K562 (cell line): ENCODE measurements at regions not wholly inside any gene's neighbourhood (a gene's known extent, or its start where the extent isn't known, plus 50 kb on each side); places are given as distances from the start of the nearest gene placed in this dataset.

Experiments used
- ATAC-seq: fragments of 200-7000 bp; cut with Tn5 transposase; 3 replicates; pipeline ENCODE4 v1.9.1; 2020; ENCODE audit warnings: moderate library complexity
- BruUV-seq: library from RNA; stranded (reverse); fragments of 400-500 nt; replicated peaks from 2 replicates; lab custom pipeline; 2021; lab: Mats Ljungman, UMichigan
- CTCF ChIA-PET: fragments of 300-600 bp; formaldehyde crosslinking; extraction: SDS; loops from one replicate; lab custom pipeline; 2021; ENCODE audit warnings: low intra/inter-chr PET ratio; lab: Yijun Ruan, JAX
- POLR2A ChIA-PET: fragments of 300-600, 350-650 bp; sonication (Branson Sonifier 250); formaldehyde crosslinking; extraction: SDS; loops from one replicate; lab custom pipeline; 2021; ENCODE audit warnings: antibody characterized with exemption, inconsistent platforms; lab: Yijun Ruan, JAX
- DNase-seq, 4 experiments: peaks; one replicate each; pipeline versions ENCODE4 v3.0.0 to v3.0.0-alpha.2; 2011 to 2018; ENCODE audit warnings: low spot score in 3 of 4, mixed read lengths in 3 of 4; ENCODE audit errors: extremely low read depth in 1 of 4
- FAIRE-seq: peaks from 2 replicates; lab custom pipeline; 2011; peaks lifted over from hg19 to GRCh38; lab: Jason Lieb, UNC
- H2AFZ ChIP-seq: 2 replicates; pipeline ENCODE4 v1.6.0; 2011; ENCODE audit warnings: low read depth, low read length, control low read depth, inconsistent platforms
- H3K27ac ChIP-seq: fragments of 200-600 bp; 3 replicates; pipeline ENCODE4 v1.8.0; 2011; ENCODE audit warnings: low read depth, mild to moderate bottlenecking, control low read depth, inconsistent platforms, low read length, moderate library complexity, mixed read lengths; ENCODE audit errors: extremely low read depth
- H3K27me3 ChIP-seq, 2 experiments: fragments of 300-600 bp in 1 of 2; 2 replicates in 1 of 2; 3 replicates in 1 of 2; pipeline versions ENCODE4 v1.6.0 to v1.8.0; 2011; ENCODE audit warnings: inconsistent platforms in 2 of 2, low read length in 2 of 2, mild to moderate bottlenecking in 1 of 2, mixed read lengths in 1 of 2, moderate library complexity in 1 of 2; ENCODE audit not compliant: control insufficient read depth in 2 of 2, insufficient read depth in 2 of 2
- H3K36me3 ChIP-seq: fragments of 300-600 bp; 3 replicates; pipeline ENCODE4 v1.8.0; 2011; ENCODE audit warnings: mild to moderate bottlenecking, low read length, inconsistent platforms; ENCODE audit not compliant: control insufficient read depth, insufficient read depth
- H3K4me1 ChIP-seq, 2 experiments: fragments of 200-600 bp in 1 of 2; replicated peaks in 1 of 2; 2 replicates in 1 of 2; 3 replicates in 1 of 2; pipeline versions ENCODE4 v1.5.1 to v1.8.0; 2011; ENCODE audit warnings: inconsistent platforms in 2 of 2, low read length in 2 of 2, mild to moderate bottlenecking in 1 of 2, mixed read lengths in 1 of 2, moderate library complexity in 1 of 2; ENCODE audit not compliant: control insufficient read depth in 2 of 2, insufficient read depth in 2 of 2
- H3K4me2 ChIP-seq: 2 replicates; pipeline ENCODE4 v1.6.1; 2011; ENCODE audit warnings: low read length, control low read depth, inconsistent platforms, mixed read lengths; ENCODE audit not compliant: insufficient read depth
- H3K4me3 ChIP-seq: fragments of 200-600 bp; sonication (generic), shearing (Covaris generic); 2 replicates; pipeline ENCODE4 v1.5.1; 2016; ENCODE audit warnings: control low read depth, inconsistent platforms
- H3K79me2 ChIP-seq: fragments of 200-600 bp; 3 replicates; pipeline ENCODE4 v1.8.0; 2011; ENCODE audit warnings: low read length, inconsistent platforms; ENCODE audit not compliant: control insufficient read depth, insufficient read depth
- H3K9ac ChIP-seq, 2 experiments: 2 replicates each; pipeline versions ENCODE4 v1.6.0 to v1.6.1; 2011; ENCODE audit warnings: low read depth in 2 of 2, low read length in 2 of 2, control low read depth in 1 of 2, inconsistent platforms in 1 of 2, mild to moderate bottlenecking in 1 of 2, mixed read lengths in 1 of 2; ENCODE audit not compliant: insufficient read depth in 1 of 2
- H3K9me1 ChIP-seq: one replicate; pipeline ENCODE4 v1.6.0; 2011; ENCODE audit warnings: inconsistent platforms, mild to moderate bottlenecking, low read length, moderate library complexity; ENCODE audit not compliant: control insufficient read depth, insufficient read depth
- H3K9me3 ChIP-seq: replicated peaks from 2 replicates; pipeline ENCODE4 v1.5.1; 2011; ENCODE audit warnings: low read depth, low read length, inconsistent platforms; ENCODE audit not compliant: control insufficient read depth, insufficient read depth
- H4K20me1 ChIP-seq: replicated peaks from 2 replicates; pipeline ENCODE4 v1.6.1; 2011; ENCODE audit warnings: low read length, inconsistent platforms, mixed read lengths; ENCODE audit not compliant: control insufficient read depth, insufficient read depth
- CBFB ChIP-seq: sonication (generic); formaldehyde crosslinking; IDR thresholded peaks from 2 replicates; pipeline ENCODE4 v1.4.0; 2020; ENCODE audit warnings: mild to moderate bottlenecking, missing genetic modification reagents
- CCNT2 ChIP-seq: IDR thresholded peaks from 2 replicates; pipeline ENCODE4 v1.6.1; 2011; ENCODE audit warnings: borderline replicate concordance, low read depth, mild to moderate bottlenecking, moderate library complexity, mixed read lengths, low read length; ENCODE audit not compliant: insufficient read length; ENCODE audit errors: extremely low read depth
- CEBPG ChIP-seq, 3 experiments: fragments of 200-800 bp in 1 of 3; sonication (Bioruptor generic) in 1 of 3; sonication (generic) in 1 of 3; formaldehyde crosslinking in 1 of 3; IDR thresholded peaks in 2 of 3; conservative IDR thresholded peaks in 1 of 3; 2 replicates each; pipeline versions ENCODE4 v1.6.1 to v1.8.0; 2016 to 2022; ENCODE audit warnings: missing compliant biosample characterization in 2 of 3, missing genetic modification characterization in 2 of 3, mild to moderate bottlenecking in 1 of 3, missing genetic modification reagents in 1 of 3
- FOXA3 ChIP-seq, 2 experiments: fragments of 450-650 bp in 1 of 2; sonication (generic) in 1 of 2; formaldehyde crosslinking; IDR thresholded peaks in 1 of 2; conservative IDR thresholded peaks in 1 of 2; 2 replicates each; pipeline versions ENCODE4 v1.4.0 to v1.8.0; 2020 to 2022; ENCODE audit warnings: mild to moderate bottlenecking in 2 of 2, missing genetic modification reagents in 1 of 2
- GATA2 ChIP-seq: sonication (generic); formaldehyde crosslinking; IDR thresholded peaks from 2 replicates; pipeline ENCODE4 v1.4.0; 2020; ENCODE audit warnings: mild to moderate bottlenecking, missing genetic modification reagents
- HNRNPLL ChIP-seq: fragments of 200-400 bp; formaldehyde crosslinking; IDR thresholded peaks from 2 replicates; pipeline ENCODE4 v1.6.1; 2017; ENCODE audit warnings: low read length, low read depth, mild to moderate bottlenecking; ENCODE audit not compliant: poor library complexity, severe bottlenecking
- KAT2B ChIP-seq: IDR thresholded peaks from one replicate; pipeline ENCODE4 v1.6.1; 2012; ENCODE audit warnings: low read depth, mild to moderate bottlenecking, control low read depth, inconsistent platforms, low read length, moderate library complexity
- MAFF ChIP-seq: IDR thresholded peaks from 2 replicates; pipeline ENCODE4 v1.6.1; 2012; ENCODE audit warnings: low read length, improper control_type of control experiment
- MAFK ChIP-seq: IDR thresholded peaks from 2 replicates; pipeline ENCODE4 v1.6.1; 2011; ENCODE audit warnings: low read length, improper control_type of control experiment
- OTX1 ChIP-seq: fragments of 450-650 bp; formaldehyde crosslinking; IDR thresholded peaks from 2 replicates; pipeline ENCODE4 v1.4.0; 2022; ENCODE audit warnings: mild to moderate bottlenecking
- SMARCA4 ChIP-seq: fragments of 450-650 bp; IDR thresholded peaks from 2 replicates; pipeline ENCODE4 v1.6.1; 2016
- TEAD4 ChIP-seq, 2 experiments: sonication (generic) in 1 of 2; formaldehyde crosslinking in 1 of 2; IDR thresholded peaks; 2 replicates each; pipeline versions ENCODE4 v1.6.1 to v1.8.0; 2012 to 2022; ENCODE audit warnings: borderline replicate concordance in 1 of 2, inconsistent platforms in 1 of 2, low read length in 1 of 2, mild to moderate bottlenecking in 1 of 2, missing genetic modification reagents in 1 of 2
- TRIM24 ChIP-seq, 2 experiments: fragments of 450-650 bp; IDR thresholded peaks; 2 replicates each; pipeline ENCODE4 v1.6.1; 2016
- ZFP36 ChIP-seq: fragments of 150-350 bp; IDR thresholded peaks from 2 replicates; pipeline ENCODE4 v1.6.1; 2018; ENCODE audit warnings: low read length, low read depth; ENCODE audit not compliant: partially characterized antibody
- WGBS: fragments of 100-300 bp; shearing (Covaris generic); methylation state at CpG from one replicate; pipeline ENCODE4 v1.1.6; 2016; ENCODE audit warnings: low coverage, mixed read lengths; ENCODE audit not compliant: insufficient coverage; ENCODE audit errors: missing lambda C conversion rate; 5-methylcytosine and 5-hydroxymethylcytosine counted together
- in situ Hi-C: fragments of 300-500 bp; cut with MboI; formaldehyde crosslinking; loops from 4 replicates; pipeline ENCODE4 v1.15.0; 2018; ENCODE audit warnings: inconsistent platforms, mixed read lengths
- intact Hi-C: fragments of 100-400 bp; cut with micrococcal nuclease; formaldehyde crosslinking; loops from 2 replicates; pipeline ENCODE4 v1.14.2; 2022
- TF ChIP-seq, protein P1 (sequence below): fragments of 250-450 bp; sonication (Bioruptor Pico); IDR thresholded peaks from 2 replicates; pipeline ENCODE4 v1.5.0; 2020; ENCODE audit warnings: mild to moderate bottlenecking
- TF ChIP-seq, protein P2 (sequence below): fragments of 450-650 bp; formaldehyde crosslinking; IDR thresholded peaks from 2 replicates; pipeline ENCODE4 v1.4.0; 2020; ENCODE audit warnings: mild to moderate bottlenecking, moderate library complexity
- TF ChIP-seq, protein P3 (sequence below): fragments of 200-800 bp; sonication (Bioruptor generic); IDR thresholded peaks from 2 replicates; pipeline ENCODE4 v1.6.1; 2017; ENCODE audit warnings: missing genetic modification characterization, missing compliant biosample characterization

DNA sequence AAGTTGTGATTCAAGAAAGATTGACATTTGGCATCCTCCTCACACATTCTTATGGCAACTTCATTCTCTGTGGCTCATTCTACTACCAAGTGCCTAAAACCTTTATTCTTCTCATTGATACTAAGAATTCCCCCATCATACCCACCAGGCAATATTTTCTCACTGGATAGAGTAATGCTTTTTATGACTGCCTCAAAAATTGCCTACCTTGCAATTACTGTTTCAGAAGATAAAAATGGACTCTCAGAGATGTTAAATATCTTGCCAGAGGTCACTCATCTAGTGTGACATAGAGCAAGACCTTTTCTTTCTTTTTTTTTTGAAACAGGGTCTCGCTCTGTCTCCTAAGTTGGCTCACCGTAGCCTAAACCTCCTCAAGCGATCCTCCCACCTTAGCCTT lies 192.8 kb upstream of the KYNU start (continued):
- TF ChIP-seq MAFK (peak; percentile 57), TEAD4 (IDR thresholded peaks at IDR 0.05; ENCODE audit: low read length) (no peak), TEAD4 (CRISPR knock-in tag; IDR thresholded peaks at IDR 0.05; ENCODE audit: borderline replicate concordance) (no peak), GATA2 (CRISPR knock-in tag) (no peak), MAFF (peak; percentile 42), KAT2B (no peak), TRIM24 (IDR thresholded peaks at IDR 0.05) (no peak)
- TF ChIP-seq, all 486 proteins: peak for 5

DNA sequence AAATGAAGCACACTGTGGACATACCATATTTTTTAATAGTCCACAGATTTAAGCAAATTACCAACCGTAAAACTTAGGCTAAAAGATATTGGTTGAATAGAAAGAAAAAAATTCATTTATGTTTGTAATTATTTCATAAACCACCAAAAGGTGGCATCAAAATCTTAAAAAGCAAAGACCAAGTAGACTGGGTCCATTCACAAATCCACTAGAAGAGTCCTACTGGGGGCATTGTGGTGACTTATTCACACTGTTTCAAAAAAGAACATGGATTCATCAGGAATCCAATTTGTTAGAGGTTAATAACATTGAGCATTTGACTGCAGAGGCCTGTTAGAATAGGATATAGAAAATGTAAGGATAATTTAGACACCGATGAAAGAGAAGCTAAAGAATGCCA lies 194.9 kb upstream of the KYNU start:
- no peaks in the 10 kb centered on the region for H3K9me3 ChIP-seq
- 13% methylated on average over 2 of the region's 2 CpGs for WGBS
- H2AFZ ChIP-seq = no peak overlapping the region
- no peaks in the 10 kb centered on the region for H3K9me1 ChIP-seq
- CTCF ChIA-PET = interaction anchor here (0.6 kb wide), 1 partner anchor 299 kb away, joined by 3 read pairs; no protein-coding TSS in a partner anchor
- no peak for DNase-seq
- no peak overlapping the region for H3K4me3 ChIP-seq
- intact Hi-C loops (loop anchor here (2.0 to 5.0 kb wide), 2 partner anchors 65 to 304 kb away; no protein-coding TSS in a partner anchor), in situ Hi-C loops (loop anchor here (25.0 kb wide), 1 partner anchor 305 kb away; no protein-coding TSS in a partner anchor)
- POLR2A ChIA-PET = no interaction called here
- H3K36me3 ChIP-seq = no peaks in the 10 kb centered on the region
- no peak for FAIRE-seq
- no peaks in the 10 kb centered on the region for H3K27me3 ChIP-seq
- H3K4me1 ChIP-seq = no peaks in the 10 kb centered on the region
- no peak overlapping the region for H3K4me2 ChIP-seq
- no peaks in the 10 kb centered on the region for H3K79me2 ChIP-seq
- no peak overlapping the region for H3K9ac ChIP-seq
- ATAC-seq = no peak
- H4K20me1 ChIP-seq = no peaks in the 10 kb centered on the region
- BruUV-seq = no TSS peak
- H3K27ac ChIP-seq = no peak overlapping the region
- no peak for TF ChIP-seq MAFK
- TF ChIP-seq CBFB (CRISPR knock-in tag) = no peak
- TF ChIP-seq CCNT2 = no peak
- TF ChIP-seq FOXA3 (CRISPR knock-in tag; conservative IDR thresholded peaks at IDR 0.05 in 1 of 2, IDR thresholded peaks at IDR 0.05 in 1 of 2) = no peak
- no peak for TF ChIP-seq HNRNPLL
- no peak for TF ChIP-seq ZFP36
- TF ChIP-seq, protein P1, sequence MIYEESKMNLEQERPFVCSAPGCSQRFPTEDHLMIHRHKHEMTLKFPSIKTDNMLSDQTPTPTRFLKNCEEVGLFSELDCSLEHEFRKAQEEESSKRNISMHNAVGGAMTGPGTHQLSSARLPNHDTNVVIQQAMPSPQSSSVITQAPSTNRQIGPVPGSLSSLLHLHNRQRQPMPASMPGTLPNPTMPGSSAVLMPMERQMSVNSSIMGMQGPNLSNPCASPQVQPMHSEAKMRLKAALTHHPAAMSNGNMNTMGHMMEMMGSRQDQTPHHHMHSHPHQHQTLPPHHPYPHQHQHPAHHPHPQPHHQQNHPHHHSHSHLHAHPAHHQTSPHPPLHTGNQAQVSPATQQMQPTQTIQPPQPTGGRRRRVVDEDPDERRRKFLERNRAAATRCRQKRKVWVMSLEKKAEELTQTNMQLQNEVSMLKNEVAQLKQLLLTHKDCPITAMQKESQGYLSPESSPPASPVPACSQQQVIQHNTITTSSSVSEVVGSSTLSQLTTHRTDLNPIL (CRISPR knock-in tag) = no peak
- TF ChIP-seq CEBPG (CRISPR knock-in tag; IDR thresholded peaks at IDR 0.05) = no peak
- TF ChIP-seq CEBPG (tag; conservative IDR thresholded peaks at IDR 0.05 in 1 of 2, IDR thresholded peaks at IDR 0.05 in 1 of 2) = no peak
- TF ChIP-seq, protein P2, sequence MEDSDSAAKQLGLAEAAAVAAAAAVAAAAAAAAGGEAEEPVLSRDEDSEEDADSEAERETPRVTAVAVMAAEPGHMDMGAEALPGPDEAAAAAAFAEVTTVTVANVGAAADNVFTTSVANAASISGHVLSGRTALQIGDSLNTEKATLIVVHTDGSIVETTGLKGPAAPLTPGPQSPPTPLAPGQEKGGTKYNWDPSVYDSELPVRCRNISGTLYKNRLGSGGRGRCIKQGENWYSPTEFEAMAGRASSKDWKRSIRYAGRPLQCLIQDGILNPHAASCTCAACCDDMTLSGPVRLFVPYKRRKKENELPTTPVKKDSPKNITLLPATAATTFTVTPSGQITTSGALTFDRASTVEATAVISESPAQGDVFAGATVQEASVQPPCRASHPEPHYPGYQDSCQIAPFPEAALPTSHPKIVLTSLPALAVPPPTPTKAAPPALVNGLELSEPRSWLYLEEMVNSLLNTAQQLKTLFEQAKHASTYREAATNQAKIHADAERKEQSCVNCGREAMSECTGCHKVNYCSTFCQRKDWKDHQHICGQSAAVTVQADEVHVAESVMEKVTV = 0 out of 2 replicates have a peak, but pooled peaks have one; percentile 12
- TF ChIP-seq SMARCA4 = no peak
- no peak for TF ChIP-seq OTX1 (CRISPR knock-in tag)
- TF ChIP-seq, protein P3, sequence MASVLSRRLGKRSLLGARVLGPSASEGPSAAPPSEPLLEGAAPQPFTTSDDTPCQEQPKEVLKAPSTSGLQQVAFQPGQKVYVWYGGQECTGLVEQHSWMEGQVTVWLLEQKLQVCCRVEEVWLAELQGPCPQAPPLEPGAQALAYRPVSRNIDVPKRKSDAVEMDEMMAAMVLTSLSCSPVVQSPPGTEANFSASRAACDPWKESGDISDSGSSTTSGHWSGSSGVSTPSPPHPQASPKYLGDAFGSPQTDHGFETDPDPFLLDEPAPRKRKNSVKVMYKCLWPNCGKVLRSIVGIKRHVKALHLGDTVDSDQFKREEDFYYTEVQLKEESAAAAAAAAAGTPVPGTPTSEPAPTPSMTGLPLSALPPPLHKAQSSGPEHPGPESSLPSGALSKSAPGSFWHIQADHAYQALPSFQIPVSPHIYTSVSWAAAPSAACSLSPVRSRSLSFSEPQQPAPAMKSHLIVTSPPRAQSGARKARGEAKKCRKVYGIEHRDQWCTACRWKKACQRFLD (CRISPR knock-in tag) = no peak
